ENCODE measurements at regions not wholly inside any gene's neighbourhood (a gene's known extent, or its start where the extent isn't known, plus 50 kb on each side); places are given as distances from the start of the nearest gene placed in this dataset.

DNA sequence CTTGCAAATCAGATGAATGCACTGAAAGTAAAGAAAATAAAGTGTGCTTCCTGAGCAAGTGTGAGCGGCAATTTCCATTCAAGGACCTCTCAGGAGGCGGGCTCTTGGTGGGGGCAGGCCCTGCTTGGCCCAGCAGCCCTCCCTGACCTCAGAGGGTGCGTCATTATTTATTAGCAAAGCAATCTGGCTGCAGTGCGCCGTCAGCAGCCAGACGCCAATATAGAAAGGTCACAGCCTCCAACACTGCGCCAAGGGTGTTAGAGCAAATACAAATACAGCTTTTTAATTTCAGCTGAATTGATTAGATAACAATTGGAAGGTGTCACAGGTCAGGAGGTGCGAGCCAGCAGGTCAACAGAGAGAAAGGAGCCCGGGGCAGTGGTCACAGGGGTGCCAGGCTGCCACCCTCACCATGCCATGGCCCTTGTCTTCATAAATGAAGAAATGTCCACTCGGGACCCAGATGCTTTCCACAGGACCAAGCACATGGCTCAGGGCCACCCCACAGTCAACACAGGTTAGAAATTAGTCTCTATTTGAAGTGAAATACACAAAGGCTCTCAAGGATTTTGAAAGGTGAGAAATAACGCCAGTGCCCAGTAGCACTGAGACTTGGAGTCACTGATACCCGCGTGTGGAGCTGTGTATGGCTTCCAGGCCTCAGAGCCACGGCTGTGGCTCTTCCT, 309.8 kb downstream of the IRX2 start:
- TF ChIP-seq, protein P1, sequence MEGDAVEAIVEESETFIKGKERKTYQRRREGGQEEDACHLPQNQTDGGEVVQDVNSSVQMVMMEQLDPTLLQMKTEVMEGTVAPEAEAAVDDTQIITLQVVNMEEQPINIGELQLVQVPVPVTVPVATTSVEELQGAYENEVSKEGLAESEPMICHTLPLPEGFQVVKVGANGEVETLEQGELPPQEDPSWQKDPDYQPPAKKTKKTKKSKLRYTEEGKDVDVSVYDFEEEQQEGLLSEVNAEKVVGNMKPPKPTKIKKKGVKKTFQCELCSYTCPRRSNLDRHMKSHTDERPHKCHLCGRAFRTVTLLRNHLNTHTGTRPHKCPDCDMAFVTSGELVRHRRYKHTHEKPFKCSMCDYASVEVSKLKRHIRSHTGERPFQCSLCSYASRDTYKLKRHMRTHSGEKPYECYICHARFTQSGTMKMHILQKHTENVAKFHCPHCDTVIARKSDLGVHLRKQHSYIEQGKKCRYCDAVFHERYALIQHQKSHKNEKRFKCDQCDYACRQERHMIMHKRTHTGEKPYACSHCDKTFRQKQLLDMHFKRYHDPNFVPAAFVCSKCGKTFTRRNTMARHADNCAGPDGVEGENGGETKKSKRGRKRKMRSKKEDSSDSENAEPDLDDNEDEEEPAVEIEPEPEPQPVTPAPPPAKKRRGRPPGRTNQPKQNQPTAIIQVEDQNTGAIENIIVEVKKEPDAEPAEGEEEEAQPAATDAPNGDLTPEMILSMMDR (IDR thresholded peaks at IDR 0.05) = no peak
- TF ChIP-seq POLR2A (IDR thresholded peaks at IDR 0.05) (no peak), EP300 (IDR thresholded peaks at IDR 0.05) (no peak)

All from ovary (tissue), 3 donors.